ENCODE measurements at regions not wholly inside any gene's neighbourhood (a gene's known extent, or its start where the extent isn't known, plus 50 kb on each side); places are given as distances from the start of the nearest gene placed in this dataset.

DNA sequence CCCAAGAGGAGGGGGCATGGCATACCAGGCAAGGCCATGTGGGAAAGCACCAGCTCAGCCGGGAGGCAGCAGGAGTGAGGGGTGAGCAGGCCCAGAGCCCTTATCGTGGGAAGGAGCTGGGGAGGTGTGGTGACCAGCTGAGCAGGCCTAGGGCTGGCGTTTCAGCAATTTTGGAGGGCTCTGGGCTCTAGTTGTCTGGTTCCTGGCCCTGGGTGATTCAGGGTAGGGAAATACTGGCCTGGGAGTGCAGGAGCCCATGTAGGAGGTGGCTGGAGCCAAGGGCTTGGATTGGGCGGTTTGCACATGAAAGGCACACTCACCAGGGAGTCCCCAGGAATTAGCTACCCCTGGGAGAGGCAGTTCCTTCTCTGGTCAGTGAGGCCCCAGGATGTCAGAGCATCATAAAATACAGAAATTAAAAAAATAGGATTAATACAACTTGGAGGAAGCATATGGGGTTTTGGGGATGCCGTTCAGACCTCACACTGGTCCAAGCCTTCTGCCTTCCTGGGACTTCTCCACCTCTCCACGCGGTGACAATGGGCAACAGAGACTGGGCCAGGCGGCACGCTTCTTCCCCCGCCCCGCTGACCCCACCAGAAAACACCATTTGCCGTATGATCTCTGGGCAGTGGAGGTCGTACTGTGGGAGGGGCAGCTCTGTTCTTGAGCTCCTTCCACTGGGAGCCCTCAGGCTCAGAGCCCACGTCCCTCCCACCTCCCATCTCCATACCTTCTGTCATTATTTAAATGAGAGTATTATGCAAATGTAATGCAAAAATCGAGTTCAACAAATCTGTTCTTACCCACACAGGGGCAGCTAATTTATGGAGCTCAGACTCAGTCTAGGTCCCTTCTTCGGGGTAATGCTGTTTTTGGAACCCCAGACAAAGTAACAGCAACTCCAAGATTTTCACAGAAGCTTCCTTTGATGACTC, 133.0 kb upstream of the FAM20C start:
- TF ChIP-seq, protein P1, sequence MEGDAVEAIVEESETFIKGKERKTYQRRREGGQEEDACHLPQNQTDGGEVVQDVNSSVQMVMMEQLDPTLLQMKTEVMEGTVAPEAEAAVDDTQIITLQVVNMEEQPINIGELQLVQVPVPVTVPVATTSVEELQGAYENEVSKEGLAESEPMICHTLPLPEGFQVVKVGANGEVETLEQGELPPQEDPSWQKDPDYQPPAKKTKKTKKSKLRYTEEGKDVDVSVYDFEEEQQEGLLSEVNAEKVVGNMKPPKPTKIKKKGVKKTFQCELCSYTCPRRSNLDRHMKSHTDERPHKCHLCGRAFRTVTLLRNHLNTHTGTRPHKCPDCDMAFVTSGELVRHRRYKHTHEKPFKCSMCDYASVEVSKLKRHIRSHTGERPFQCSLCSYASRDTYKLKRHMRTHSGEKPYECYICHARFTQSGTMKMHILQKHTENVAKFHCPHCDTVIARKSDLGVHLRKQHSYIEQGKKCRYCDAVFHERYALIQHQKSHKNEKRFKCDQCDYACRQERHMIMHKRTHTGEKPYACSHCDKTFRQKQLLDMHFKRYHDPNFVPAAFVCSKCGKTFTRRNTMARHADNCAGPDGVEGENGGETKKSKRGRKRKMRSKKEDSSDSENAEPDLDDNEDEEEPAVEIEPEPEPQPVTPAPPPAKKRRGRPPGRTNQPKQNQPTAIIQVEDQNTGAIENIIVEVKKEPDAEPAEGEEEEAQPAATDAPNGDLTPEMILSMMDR (IDR thresholded peaks at IDR 0.05; ENCODE audit: insufficient read depth, missing control alignments): no peak
- DNase-seq (ENCODE audit: insufficient read length, low spot score) (no peak), FAIRE-seq (no peak)

DNA sequence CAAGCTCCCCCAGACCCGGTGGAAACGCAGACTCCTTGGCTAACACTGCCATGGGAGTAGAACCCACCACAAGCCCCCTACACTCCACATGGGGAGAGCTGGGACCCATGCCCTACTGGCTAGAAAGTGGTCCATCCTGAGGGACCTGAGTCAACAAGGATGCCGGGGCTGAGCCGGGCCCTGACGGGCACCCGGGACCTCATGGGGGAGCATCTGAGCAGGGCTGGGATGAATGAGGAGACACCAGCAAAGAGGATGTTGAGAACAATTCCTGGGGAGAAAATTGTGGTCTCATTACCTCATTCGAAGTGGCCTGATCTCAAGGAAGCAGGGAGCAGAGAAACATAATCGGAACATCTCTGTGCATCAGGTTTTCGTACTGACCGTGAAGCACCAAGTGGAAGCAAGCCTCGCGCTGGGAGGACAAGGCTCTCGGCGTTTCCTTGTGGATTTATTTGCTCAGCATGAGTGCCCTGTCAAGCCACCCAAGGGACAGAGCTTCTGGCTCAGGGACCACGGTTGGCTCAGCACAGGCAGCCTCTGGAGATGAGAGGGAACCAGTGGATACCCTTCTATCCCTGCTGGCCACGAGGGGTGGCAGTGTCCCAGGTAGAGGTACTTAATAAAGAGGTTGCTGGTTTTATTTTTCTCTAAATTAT, 132.2 kb upstream of the FAM20C start:
- FAIRE-seq (no peak), DNase-seq (ENCODE audit: insufficient read length, low spot score) (no peak)
- TF ChIP-seq, protein P1 (IDR thresholded peaks at IDR 0.05; ENCODE audit: insufficient read depth, missing control alignments): no peak

DNA sequence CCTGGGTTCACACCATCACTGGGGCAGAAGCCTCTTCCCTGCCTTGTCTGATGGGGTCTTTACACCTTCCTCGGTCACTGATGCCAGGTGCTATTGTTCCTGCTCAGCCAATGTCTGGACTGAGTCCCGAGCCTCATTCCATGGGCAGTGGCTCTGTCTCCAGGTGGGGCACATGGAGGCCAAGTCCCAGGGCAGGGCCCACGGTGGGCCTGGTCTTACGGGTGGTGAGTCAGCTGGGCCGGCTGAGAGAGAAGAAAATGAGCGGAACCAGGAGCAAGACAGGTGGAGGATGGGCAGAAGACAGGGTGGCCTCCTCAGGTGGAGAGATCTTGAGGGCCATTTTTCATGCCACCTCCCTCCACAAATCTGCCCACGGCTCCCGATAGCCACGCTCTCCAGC, 131.7 kb upstream of the FAM20C start:
- FAIRE-seq: no peak

DNA sequence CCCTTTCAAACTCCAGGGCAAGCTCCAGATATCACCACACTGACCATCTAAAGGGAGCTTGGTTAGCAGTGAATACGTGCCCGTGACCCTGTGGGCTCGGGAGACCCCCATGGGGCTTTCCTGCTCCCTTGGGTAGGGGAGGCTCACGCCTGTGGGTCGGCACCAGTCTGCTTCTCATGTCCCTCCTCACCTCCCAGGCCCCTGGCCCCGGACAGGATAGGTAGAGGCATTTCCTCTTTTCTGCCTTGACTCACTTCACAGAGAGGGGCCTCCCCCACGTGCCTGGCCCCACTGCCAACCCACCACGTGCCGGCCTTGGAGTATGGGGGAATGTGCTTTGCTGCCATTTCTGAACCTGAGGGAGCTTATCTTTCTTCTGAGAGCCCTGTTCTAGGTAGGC, 131.3 kb upstream of the FAM20C start:
- FAIRE-seq (no peak), DNase-seq (ENCODE audit: insufficient read length, low spot score) (no peak)
- TF ChIP-seq, protein P1 (IDR thresholded peaks at IDR 0.05; ENCODE audit: insufficient read depth, missing control alignments): no peak

More for the DNA sequence above, 131.7 kb upstream of the FAM20C start:
- no peak for DNase-seq (ENCODE audit: insufficient read length, low spot score)
- TF ChIP-seq, protein P1 (IDR thresholded peaks at IDR 0.05; ENCODE audit: insufficient read depth, missing control alignments): no peak

DNA sequence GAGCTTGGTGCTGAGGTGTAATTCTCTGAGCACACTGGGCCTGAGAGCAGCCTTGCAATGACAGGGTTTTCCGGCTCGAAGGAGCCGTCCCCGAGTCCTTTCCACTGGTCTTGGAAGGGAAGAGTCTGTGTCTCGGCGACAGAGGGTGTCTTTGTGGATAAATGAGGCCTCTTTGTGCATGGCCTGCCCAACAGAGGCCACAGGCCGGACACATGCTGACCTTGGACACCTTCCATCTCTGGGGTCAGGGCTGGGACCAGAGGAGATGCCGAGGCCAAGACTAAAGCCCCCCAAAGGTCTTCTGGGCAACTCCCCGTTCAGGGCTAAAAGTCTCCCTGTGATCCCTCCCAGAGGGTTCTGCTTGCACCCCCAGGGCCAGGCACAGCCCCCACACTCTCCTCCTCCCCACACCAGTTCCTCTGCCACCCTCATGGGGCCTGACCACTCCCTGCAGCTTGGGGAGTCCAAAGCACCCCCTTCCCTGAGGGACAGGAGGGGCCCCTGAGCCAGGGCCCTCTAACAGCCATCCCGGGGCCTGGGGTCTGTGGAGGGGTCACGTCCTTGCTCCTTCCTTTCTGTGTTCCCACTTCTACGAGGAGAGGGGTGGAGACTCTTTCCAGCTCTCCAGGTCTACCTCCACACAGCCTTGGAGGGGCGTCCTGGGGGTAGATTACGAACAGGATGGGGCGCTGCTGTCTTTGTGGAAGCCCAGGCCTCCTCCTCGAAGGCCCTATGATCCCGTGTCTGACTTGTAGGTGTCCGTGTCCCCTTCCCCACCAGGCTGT, 130.6 kb upstream of the FAM20C start:
- FAIRE-seq (no peak), DNase-seq (ENCODE audit: insufficient read length, low spot score) (no peak)
- TF ChIP-seq, protein P1 (IDR thresholded peaks at IDR 0.05; ENCODE audit: insufficient read depth, missing control alignments): no peak

DNA sequence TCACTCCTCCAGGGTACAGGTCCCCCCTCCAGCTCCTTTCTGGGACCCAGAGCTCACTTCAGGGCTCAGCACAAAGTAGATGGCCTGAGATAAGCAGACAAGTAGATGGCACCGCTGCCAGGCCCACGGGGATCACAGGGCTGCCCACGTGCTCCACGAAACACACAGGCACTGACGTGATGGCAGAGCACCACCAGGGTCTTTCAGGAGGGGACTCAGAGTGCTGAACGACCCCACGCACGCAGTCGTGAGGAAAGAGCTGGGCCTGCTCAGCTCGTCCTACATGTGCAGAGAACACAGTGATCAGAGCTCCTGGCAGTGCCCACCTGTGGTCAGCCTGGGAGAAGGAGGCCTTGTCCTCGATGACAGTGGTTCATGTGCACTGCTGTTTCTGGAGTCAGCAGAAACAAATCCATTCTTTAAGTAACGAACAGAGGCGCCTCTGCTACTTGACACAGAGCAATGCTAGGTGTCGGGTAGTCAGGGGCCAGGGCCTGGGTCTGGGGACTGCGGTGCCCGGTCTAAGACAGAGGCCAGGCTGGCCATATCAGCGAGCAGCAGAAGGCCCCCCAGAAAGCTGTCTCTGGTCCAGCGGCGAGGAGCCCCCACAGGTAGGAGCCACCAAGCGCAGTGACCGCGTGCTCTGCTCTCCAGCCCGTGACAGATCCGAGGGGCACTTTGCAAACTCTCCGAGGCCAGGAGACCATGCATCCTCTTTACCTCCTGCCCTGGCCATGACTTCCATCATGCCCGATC, 129.8 kb upstream of the FAM20C start:
- FAIRE-seq: no peak
- TF ChIP-seq, protein P1 (IDR thresholded peaks at IDR 0.05; ENCODE audit: insufficient read depth, missing control alignments): no peak
- no peak for DNase-seq (ENCODE audit: insufficient read length, low spot score)
